Progenitor cell of endocrine pancreas (in vitro differentiated cells): ENCODE measurements at regions not wholly inside any gene's neighbourhood (a gene's known extent, or its start where the extent isn't known, plus 50 kb on each side); places are given as distances from the start of the nearest gene placed in this dataset.
"Not testable (repeated sequence)": the region's sequence is repeated elsewhere in the genome, so short reads cannot be mapped to it uniquely, and the experiment has no call there.

Experiments
- DNase-seq: peaks from one replicate; pipeline ENCODE4 v3.0.0; 2021; ENCODE audit warnings: low spot score; ENCODE audit not compliant: unreplicated experiment
- H3K27ac Mint-ChIP-seq: 2 replicates; pipeline ENCODE4 v1.8.0; 2021; ENCODE audit warnings: mild to moderate bottlenecking, moderate library complexity, mixed read lengths
- H3K27me3 Mint-ChIP-seq: 2 replicates; pipeline ENCODE4 v1.8.0; 2021; ENCODE audit warnings: mixed read lengths
- H3K36me3 Mint-ChIP-seq: 2 replicates; pipeline ENCODE4 v1.8.0; 2022; ENCODE audit warnings: mixed read lengths; ENCODE audit not compliant: insufficient read depth
- H3K4me1 Mint-ChIP-seq: 2 replicates; pipeline ENCODE4 v1.8.0; 2021; ENCODE audit warnings: low read depth, mixed read lengths
- H3K4me3 Mint-ChIP-seq: 2 replicates; pipeline ENCODE4 v1.8.0; 2021; ENCODE audit warnings: low read depth, mild to moderate bottlenecking, moderate library complexity, mixed read lengths
- H3K9me3 Mint-ChIP-seq: 2 replicates; pipeline ENCODE4 v1.8.0; 2021; ENCODE audit warnings: low read depth, mixed read lengths
- TF ChIP-seq, protein P1 (sequence below): fragments of 200-600 bp; sonication (generic); IDR thresholded peaks from one replicate; pipeline ENCODE4 v1.5.0; 2021; ENCODE audit warnings: antibody characterized with exemption, mild to moderate bottlenecking; ENCODE audit not compliant: unreplicated experiment

DNA sequence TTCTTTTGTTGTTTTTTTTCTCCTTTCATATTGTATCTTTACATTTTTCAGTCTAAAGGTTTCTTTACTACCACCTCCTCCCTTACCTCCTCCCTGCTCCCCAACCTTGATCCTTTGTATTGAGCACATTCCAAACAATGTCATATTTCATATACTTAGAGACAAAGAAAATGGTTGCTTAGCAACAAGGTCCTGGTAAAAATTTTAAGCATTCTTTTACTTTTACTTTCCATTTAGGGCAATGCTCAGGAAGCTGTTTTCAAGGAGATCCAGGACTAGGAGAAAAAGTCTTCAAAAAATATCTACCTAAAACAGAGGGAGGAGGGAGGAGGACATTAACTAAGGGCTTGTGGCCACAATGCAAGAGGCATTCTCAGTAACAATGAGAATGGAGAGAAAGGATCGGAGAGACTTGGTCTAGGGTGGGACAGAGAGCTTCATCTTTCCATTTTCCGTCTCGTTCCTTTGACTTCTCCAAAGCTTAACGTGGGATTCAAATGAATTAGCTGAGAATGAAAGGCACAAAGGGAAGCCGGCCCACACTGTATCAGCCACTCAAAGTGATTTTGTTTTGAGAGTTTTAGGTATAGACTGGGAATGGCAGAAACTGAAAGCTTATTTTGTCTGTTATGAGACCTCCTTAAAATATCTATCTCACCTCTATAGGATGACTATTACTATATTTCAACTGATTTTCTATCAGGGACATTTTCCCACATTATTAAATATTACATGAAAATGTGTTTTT, 455.7 kb downstream of the RAB38 start:
- H3K4me3 Mint-ChIP-seq = no peak overlapping the region
- no peak overlapping the region for H3K27ac Mint-ChIP-seq
- DNase-seq = no peak
- TF ChIP-seq, protein P1, sequence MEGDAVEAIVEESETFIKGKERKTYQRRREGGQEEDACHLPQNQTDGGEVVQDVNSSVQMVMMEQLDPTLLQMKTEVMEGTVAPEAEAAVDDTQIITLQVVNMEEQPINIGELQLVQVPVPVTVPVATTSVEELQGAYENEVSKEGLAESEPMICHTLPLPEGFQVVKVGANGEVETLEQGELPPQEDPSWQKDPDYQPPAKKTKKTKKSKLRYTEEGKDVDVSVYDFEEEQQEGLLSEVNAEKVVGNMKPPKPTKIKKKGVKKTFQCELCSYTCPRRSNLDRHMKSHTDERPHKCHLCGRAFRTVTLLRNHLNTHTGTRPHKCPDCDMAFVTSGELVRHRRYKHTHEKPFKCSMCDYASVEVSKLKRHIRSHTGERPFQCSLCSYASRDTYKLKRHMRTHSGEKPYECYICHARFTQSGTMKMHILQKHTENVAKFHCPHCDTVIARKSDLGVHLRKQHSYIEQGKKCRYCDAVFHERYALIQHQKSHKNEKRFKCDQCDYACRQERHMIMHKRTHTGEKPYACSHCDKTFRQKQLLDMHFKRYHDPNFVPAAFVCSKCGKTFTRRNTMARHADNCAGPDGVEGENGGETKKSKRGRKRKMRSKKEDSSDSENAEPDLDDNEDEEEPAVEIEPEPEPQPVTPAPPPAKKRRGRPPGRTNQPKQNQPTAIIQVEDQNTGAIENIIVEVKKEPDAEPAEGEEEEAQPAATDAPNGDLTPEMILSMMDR = no peak
- H3K4me1 Mint-ChIP-seq = peaks cover 3% of the 10 kb centered on the region
- no peaks in the 10 kb centered on the region for H3K9me3 Mint-ChIP-seq
- H3K36me3 Mint-ChIP-seq = no peaks in the 10 kb centered on the region
- H3K27me3 Mint-ChIP-seq = peaks cover 3% of the 10 kb centered on the region

DNA sequence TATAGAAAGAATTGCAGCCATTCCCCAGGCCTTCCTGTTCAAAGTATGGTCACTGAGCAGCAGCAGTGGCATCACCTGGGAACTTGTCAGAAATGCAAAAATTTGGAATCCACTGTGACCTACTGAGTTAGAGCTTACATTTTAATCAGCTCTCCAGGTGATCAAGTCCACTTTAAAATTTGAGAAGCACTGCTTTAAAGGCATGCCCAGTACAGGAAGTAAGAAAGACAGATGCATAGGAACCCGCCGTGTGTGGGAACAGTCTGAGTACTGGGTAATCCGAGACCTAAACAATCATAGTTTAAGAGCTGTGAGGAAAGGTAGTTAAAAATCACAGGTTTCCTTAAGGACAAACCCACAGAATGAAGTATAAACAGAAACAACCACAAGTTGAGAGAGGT, 462.4 kb downstream of the RAB38 start:
- Mint-ChIP-seq H3K27ac (no peak overlapping the region), H3K4me1 (peaks cover 5% of the 10 kb centered on the region), H3K27me3 (no peaks in the 10 kb centered on the region), H3K4me3 (no peak overlapping the region), H3K36me3 (no peaks in the 10 kb centered on the region), H3K9me3 (peaks cover 4% of the 10 kb centered on the region)
- no peak for DNase-seq
- TF ChIP-seq, protein P1 = no peak

DNA sequence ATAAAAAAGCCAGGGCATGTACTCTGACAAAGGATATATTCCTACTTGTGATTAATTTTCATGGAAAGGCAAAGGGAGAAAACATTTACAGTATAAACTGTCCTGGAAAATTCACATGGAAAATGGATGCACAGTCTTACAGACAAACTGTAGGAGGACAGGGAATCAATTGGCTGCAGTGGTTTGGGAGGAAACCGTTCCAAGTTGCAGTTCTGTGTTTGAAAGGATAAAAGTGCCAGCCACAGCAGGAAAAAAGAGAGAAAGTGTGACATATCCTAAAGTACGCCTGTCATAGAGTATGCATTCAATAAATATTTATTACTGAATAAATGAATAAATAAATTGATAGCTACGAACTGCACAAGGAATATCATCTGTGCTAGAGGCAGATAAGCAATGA, 462.9 kb downstream of the RAB38 start:
- H3K36me3 Mint-ChIP-seq = no peaks in the 10 kb centered on the region
- no peak overlapping the region for H3K4me3 Mint-ChIP-seq
- no peak for DNase-seq
- TF ChIP-seq, protein P1 = no peak
- H3K4me1 Mint-ChIP-seq = peaks cover 5% of the 10 kb centered on the region
- no peaks in the 10 kb centered on the region for H3K27me3 Mint-ChIP-seq
- H3K27ac Mint-ChIP-seq = no peak overlapping the region
- H3K9me3 Mint-ChIP-seq = peaks cover 4% of the 10 kb centered on the region

DNA sequence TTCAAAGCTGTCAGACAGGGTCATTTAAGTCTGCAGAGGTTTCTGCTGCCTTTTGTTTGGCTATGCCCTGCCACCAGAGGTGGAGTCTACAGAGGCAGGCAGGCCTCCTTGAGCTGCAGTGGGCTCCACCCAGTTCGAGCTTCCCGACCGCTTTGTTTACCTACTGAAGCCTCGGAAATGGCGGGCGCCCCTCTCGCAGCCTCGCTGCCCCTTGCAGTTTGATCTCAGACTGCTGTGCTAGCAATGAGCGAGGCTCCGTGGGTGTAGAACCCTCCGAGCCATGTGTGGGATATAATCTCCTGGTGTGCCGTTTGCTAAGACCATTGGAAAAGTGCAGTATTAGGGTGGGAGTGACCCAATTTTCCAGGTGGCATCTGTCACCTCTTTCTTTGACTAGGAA, 471.7 kb downstream of the RAB38 start:
- not testable (repeated sequence) for H3K4me3 Mint-ChIP-seq, H3K36me3 Mint-ChIP-seq, H3K27ac Mint-ChIP-seq, H3K4me1 Mint-ChIP-seq, H3K27me3 Mint-ChIP-seq, DNase-seq
- H3K9me3 Mint-ChIP-seq = peaks cover 32% of the 10 kb centered on the region

DNA sequence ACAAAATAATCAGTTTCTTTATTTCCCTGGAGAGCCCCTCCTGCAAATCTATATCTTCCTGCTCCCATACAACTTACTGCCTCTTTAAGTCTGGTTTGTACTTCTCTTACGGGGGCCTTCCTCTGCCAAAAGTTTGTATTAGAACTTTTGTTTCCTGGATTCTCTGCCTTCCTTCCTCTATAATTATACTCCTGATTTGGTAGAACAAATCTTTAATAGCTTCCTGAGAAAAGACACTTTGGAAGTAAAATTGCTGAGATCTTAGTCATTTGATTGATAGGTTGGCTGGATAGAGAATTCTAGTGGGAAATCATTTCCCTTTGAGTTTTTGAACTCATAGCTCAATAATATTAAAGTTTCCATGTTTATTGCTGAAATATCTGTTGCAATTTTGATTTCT, 499.2 kb downstream of the RAB38 start:
- no peak for DNase-seq
- no peak overlapping the region for H3K4me3 Mint-ChIP-seq
- no peak overlapping the region for H3K27ac Mint-ChIP-seq
- no peaks in the 10 kb centered on the region for H3K27me3 Mint-ChIP-seq
- H3K4me1 Mint-ChIP-seq = peaks cover 2% of the 10 kb centered on the region
- H3K9me3 Mint-ChIP-seq = peaks cover 3% of the 10 kb centered on the region
- H3K36me3 Mint-ChIP-seq = no peaks in the 10 kb centered on the region
- TF ChIP-seq, protein P1 = no peak

DNA sequence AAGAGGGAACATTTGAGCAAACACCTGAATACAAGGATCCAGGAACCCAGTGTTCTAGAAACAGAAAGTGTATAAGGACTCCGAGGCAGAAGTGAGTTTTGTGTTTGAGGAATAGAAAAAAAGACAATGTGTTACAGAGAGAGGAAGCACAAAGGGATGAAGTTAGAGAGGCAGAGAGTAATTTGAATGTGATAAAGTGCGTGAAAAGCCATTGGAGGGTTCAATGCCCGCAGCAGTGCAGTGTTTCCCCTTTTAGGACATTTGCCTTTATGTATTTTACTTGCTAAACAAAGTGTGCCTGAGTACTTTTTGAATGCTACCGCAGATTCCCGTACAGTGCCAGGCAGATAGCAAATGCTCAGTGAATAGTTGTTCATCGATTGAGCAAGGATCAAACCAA, 508.5 kb downstream of the RAB38 start:
- no peak overlapping the region for H3K4me3 Mint-ChIP-seq
- no peaks in the 10 kb centered on the region for H3K9me3 Mint-ChIP-seq

More for the DNA sequence above, 508.5 kb downstream of the RAB38 start:
- no peaks in the 10 kb centered on the region for H3K27me3 Mint-ChIP-seq
- no peak for DNase-seq
- H3K36me3 Mint-ChIP-seq = no peaks in the 10 kb centered on the region
- TF ChIP-seq, protein P1 = no peak
- H3K27ac Mint-ChIP-seq = no peak overlapping the region
- no peaks in the 10 kb centered on the region for H3K4me1 Mint-ChIP-seq
